ENCODE measurements at regions not wholly inside any gene's neighbourhood (a gene's known extent, or its start where the extent isn't known, plus 50 kb on each side); places are given as distances from the start of the nearest gene placed in this dataset.
A peak's percentile ranks its signal among the peaks of the same experiment; 100 is the strongest.

DNA sequence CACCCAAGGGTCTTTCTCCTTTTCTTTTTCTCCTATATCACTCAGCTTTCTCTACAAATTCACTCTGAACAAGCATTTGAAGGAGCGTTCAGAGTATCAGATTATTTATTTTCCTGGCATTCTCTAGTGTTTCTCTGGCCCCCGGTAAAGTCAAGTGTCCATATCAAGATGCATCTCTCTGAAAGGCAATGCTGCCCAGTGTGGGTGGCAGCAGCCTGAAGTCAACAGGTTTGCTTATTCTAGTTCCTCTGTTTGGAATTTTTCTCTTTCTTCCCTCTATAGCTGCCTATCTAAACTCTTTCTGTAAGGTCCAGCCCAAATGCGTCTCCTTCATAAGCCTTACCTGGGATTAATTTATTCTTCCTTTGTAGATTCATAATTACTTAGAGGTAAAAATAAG is 526.2 kb upstream of the TNP1 start:
- Histone ChIP-seq H2AFZ (ENCODE audit: low read depth, low read length) (no peak overlapping the region), H3K79me2 (ENCODE audit: insufficient read depth, low read length) (no peaks in the 10 kb centered on the region), H3K9me3 (ENCODE audit: insufficient read depth, low read depth, low read length) (no peaks in the 10 kb centered on the region), H3K9ac (ENCODE audit: low read length) (no peak overlapping the region), H3K36me3 (ENCODE audit: insufficient read depth, low read length) (no peaks in the 10 kb centered on the region), H3K4me2 (ENCODE audit: low read length) (no peak overlapping the region), H3K4me3 (ENCODE audit: insufficient read depth, low read depth, low read length) (no peak overlapping the region), H3K27ac (ENCODE audit: low read depth, low read length) (no peak overlapping the region), H3K27me3 (ENCODE audit: insufficient read depth, low read length) (no peaks in the 10 kb centered on the region), H4K20me1 (ENCODE audit: insufficient read depth, low read length) (no peaks in the 10 kb centered on the region), H3K4me1 (ENCODE audit: insufficient read depth, low read length) (peaks cover 24% of the 10 kb centered on the region)
- Mint-ChIP-seq H3K27ac (ENCODE audit: unreplicated experiment) (no peak overlapping the region), H3K9me3 (ENCODE audit: unreplicated experiment) (peaks cover 9% of the 10 kb centered on the region), H3K36me3 (ENCODE audit: low read depth, unreplicated experiment) (peaks cover 2% of the 10 kb centered on the region), H3K4me1 (ENCODE audit: low read depth, unreplicated experiment) (peaks cover 9% of the 10 kb centered on the region), H3K4me3 (ENCODE audit: unreplicated experiment) (no peak overlapping the region), H3K27me3 (ENCODE audit: low read depth, unreplicated experiment) (no peaks in the 10 kb centered on the region)
- DNase-seq (ENCODE audit: low read depth) (no peak), FAIRE-seq (no peak)
- no peak for TF ChIP-seq EZH2 (IDR thresholded peaks at IDR 0.05; ENCODE audit: insufficient read depth, low read length)
- TF ChIP-seq, protein P1, sequence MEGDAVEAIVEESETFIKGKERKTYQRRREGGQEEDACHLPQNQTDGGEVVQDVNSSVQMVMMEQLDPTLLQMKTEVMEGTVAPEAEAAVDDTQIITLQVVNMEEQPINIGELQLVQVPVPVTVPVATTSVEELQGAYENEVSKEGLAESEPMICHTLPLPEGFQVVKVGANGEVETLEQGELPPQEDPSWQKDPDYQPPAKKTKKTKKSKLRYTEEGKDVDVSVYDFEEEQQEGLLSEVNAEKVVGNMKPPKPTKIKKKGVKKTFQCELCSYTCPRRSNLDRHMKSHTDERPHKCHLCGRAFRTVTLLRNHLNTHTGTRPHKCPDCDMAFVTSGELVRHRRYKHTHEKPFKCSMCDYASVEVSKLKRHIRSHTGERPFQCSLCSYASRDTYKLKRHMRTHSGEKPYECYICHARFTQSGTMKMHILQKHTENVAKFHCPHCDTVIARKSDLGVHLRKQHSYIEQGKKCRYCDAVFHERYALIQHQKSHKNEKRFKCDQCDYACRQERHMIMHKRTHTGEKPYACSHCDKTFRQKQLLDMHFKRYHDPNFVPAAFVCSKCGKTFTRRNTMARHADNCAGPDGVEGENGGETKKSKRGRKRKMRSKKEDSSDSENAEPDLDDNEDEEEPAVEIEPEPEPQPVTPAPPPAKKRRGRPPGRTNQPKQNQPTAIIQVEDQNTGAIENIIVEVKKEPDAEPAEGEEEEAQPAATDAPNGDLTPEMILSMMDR (IDR thresholded peaks at IDR 0.05; ENCODE audit: insufficient read depth, low read depth, low read length): no peak

DNA sequence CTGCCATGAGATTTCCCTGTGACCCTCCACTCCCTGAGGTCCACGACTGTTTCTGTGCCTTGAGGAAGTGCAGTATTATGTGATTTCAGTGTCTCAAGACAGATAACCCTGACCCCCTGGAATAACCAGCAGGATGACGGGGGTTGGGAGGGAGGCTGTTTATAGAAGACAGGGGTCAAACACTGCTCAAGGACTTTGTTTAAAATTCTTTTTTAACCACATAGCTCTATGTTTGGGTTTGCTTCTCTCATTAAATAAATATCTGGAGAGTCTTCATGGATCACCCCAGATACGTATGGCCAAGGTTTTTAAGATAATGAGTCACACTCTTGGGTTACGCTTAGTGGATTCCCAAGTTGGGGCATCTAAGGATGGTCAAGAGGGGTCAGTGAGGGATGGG is 523.8 kb upstream of the TNP1 start:
- Mint-ChIP-seq H3K4me3 (ENCODE audit: unreplicated experiment) (no peak overlapping the region), H3K4me1 (ENCODE audit: low read depth, unreplicated experiment) (peaks cover 9% of the 10 kb centered on the region), H3K27me3 (ENCODE audit: low read depth, unreplicated experiment) (no peaks in the 10 kb centered on the region), H3K9me3 (ENCODE audit: unreplicated experiment) (peaks cover 4% of the 10 kb centered on the region), H3K36me3 (ENCODE audit: low read depth, unreplicated experiment) (peaks cover 5% of the 10 kb centered on the region), H3K27ac (ENCODE audit: unreplicated experiment) (no peak overlapping the region)
- peak; percentile 17 for FAIRE-seq
- peak overlapping the region; percentile 24 for H3K4me2 ChIP-seq (ENCODE audit: low read length)
- no peak overlapping the region for H3K9ac ChIP-seq (ENCODE audit: low read length)
- H4K20me1 ChIP-seq (ENCODE audit: insufficient read depth, low read length): no peaks in the 10 kb centered on the region
- H3K4me3 ChIP-seq (ENCODE audit: insufficient read depth, low read depth, low read length): no peak overlapping the region
- no peaks in the 10 kb centered on the region for H3K27me3 ChIP-seq (ENCODE audit: insufficient read depth, low read length)
- no peaks in the 10 kb centered on the region for H3K36me3 ChIP-seq (ENCODE audit: insufficient read depth, low read length)
- TF ChIP-seq, protein P1 (IDR thresholded peaks at IDR 0.05; ENCODE audit: insufficient read depth, low read depth, low read length): no peak
- TF ChIP-seq EZH2 (IDR thresholded peaks at IDR 0.05; ENCODE audit: insufficient read depth, low read length): no peak
- DNase-seq (ENCODE audit: low read depth): peak; percentile 84
- H3K9me3 ChIP-seq (ENCODE audit: insufficient read depth, low read depth, low read length): no peaks in the 10 kb centered on the region
- peak overlapping the region; percentile 34 for H3K27ac ChIP-seq (ENCODE audit: low read depth, low read length)
- no peaks in the 10 kb centered on the region for H3K79me2 ChIP-seq (ENCODE audit: insufficient read depth, low read length)
- no peak overlapping the region for H2AFZ ChIP-seq (ENCODE audit: low read depth, low read length)
- H3K4me1 ChIP-seq (ENCODE audit: insufficient read depth, low read length): peaks cover 24% of the 10 kb centered on the region

DNA sequence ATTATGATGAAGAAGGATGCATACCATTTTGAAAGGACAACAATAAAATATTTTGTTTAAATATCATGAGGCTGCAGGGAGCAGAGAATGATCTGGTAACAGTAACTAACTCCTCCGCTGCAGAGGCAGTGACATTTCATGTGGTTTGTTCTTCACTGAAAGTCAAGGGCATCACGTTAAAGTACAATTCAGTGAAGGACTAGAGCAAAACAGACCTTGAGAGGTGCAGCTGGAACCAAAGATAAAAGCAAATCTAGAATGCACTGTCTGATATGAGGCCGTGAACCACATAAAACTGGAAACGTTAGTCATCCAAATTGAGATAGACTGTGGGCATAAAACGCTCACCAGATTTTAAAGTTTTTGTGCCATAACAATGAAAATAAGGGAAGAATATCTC is 522.9 kb upstream of the TNP1 start:
- no peak overlapping the region for H3K4me2 ChIP-seq (ENCODE audit: low read length)
- H3K27ac Mint-ChIP-seq (ENCODE audit: unreplicated experiment): no peak overlapping the region
- H3K9ac ChIP-seq (ENCODE audit: low read length): no peak overlapping the region
- no peaks in the 10 kb centered on the region for H3K27me3 ChIP-seq (ENCODE audit: insufficient read depth, low read length)
- no peaks in the 10 kb centered on the region for H3K9me3 ChIP-seq (ENCODE audit: insufficient read depth, low read depth, low read length)
- no peak for FAIRE-seq
- no peak overlapping the region for H3K27ac ChIP-seq (ENCODE audit: low read depth, low read length)
- no peak overlapping the region for H3K4me3 ChIP-seq (ENCODE audit: insufficient read depth, low read depth, low read length)
- H3K79me2 ChIP-seq (ENCODE audit: insufficient read depth, low read length): no peaks in the 10 kb centered on the region
- peaks cover 9% of the 10 kb centered on the region for H3K36me3 Mint-ChIP-seq (ENCODE audit: low read depth, unreplicated experiment)
- H3K9me3 Mint-ChIP-seq (ENCODE audit: unreplicated experiment): peaks cover 5% of the 10 kb centered on the region
- TF ChIP-seq EZH2 (IDR thresholded peaks at IDR 0.05; ENCODE audit: insufficient read depth, low read length): no peak
- TF ChIP-seq, protein P1 (IDR thresholded peaks at IDR 0.05; ENCODE audit: insufficient read depth, low read depth, low read length): no peak
- H3K4me1 Mint-ChIP-seq (ENCODE audit: low read depth, unreplicated experiment): peaks cover 5% of the 10 kb centered on the region
- no peaks in the 10 kb centered on the region for H3K36me3 ChIP-seq (ENCODE audit: insufficient read depth, low read length)
- no peak overlapping the region for H2AFZ ChIP-seq (ENCODE audit: low read depth, low read length)
- H4K20me1 ChIP-seq (ENCODE audit: insufficient read depth, low read length): no peaks in the 10 kb centered on the region
- no peak for DNase-seq (ENCODE audit: low read depth)
- peaks cover 20% of the 10 kb centered on the region for H3K4me1 ChIP-seq (ENCODE audit: insufficient read depth, low read length)
- no peak overlapping the region for H3K4me3 Mint-ChIP-seq (ENCODE audit: unreplicated experiment)
- no peaks in the 10 kb centered on the region for H3K27me3 Mint-ChIP-seq (ENCODE audit: low read depth, unreplicated experiment)
